Left hindlimb (tissue), 1 donor: ENCODE measurements at regions not wholly inside any gene's neighbourhood (a gene's known extent, or its start where the extent isn't known, plus 50 kb on each side); places are given as distances from the start of the nearest gene placed in this dataset.

Experiments used
- DNase-seq: peaks from one replicate; pipeline ENCODE4 v3.0.0-alpha.2; 2018

GRCh38 chr15:70504299-70504951, 258.9 kb downstream of the UACA start:
- DNase-seq: no peak

GRCh38 chr15:70503798-70504298, 259.5 kb downstream of the UACA start:
- DNase-seq: no peak

GRCh38 chr15:70503073-70503745, 260.1 kb downstream of the UACA start:
- no peak for DNase-seq

DNA sequence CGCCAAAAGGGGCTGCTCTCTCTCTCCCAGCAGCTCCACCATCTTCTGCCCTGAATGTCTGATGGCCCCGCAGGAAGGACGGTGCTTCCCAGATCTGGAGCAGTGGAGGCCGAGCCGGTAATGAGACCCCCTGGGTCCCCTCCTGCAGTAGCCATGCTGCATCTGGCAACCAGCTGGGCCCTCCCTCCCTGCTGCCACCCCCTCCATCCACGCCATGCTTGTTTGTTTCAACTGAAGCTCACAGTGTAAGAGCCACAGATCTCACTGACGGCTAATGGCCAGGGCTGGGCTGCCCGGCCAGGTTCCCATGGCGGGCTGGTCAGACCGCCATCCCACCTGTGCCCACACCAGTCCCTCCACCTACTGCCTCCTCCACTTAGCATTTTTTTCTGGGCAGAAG, 260.8 kb downstream of the UACA start:
- DNase-seq: no peak

- DNase-seq: no peak
These were observed 261.5 kb downstream of the UACA start for GRCh38 chr15:70501849-70502248.

DNA sequence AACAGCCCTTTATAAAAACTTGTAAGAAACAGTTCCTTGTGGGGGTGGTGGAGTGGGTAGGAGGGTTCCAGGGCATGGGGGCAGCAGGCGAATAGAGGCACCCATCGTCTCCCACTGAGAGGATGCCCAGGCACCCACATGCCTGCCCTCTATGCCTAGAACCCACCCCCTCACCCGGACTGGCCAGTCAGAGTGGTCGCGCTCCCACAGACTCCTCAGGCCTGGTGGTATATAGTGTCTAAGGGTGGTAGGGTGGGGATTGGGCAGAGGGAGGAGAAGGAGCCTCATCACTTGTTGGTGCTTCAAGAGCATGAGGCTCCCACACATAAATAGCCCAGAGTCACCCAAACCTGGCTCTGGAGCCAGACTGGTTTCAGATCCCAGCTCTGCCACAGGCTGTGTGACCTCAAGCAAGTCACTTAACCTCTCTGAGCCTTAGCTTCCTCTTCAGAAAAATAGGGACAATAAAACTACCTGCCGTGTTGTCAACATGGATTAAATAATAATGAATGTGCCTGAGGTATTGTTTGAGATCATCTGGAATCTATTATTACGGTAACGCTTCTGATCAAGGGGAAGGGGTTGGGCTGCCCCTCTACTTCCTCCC, 262.1 kb downstream of the UACA start:
- DNase-seq: no peak

GRCh38 chr15:70499791-70500190, 263.6 kb downstream of the UACA start:
- no peak for DNase-seq

DNA sequence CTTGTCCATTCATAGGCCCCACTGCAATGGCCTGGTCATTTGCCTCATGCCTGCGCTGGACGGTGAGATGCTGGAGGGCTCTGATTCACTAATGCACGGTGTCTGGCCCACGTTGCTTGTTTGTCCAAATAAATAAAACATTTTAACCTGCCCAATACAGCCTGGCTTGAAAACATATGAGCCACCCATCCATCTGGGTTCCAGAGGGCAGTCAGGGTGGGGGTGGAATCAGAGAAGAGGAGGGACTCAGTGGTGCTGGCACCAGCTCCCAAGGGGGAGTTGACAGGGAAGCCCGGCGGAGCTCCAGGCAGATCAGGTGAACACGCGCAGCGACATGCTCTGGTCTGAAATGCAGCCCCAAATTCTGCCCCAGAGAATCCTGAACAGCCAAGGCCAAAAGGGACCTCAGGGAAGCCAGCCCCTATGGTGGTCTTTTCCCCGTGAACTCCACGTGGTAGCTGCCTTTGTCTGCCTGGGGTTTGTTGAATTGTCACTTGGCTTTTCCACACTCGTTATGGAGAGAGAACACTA, 265.2 kb downstream of the UACA start:
- DNase-seq: no peak

GRCh38 chr15:70497661-70498060, 265.7 kb downstream of the UACA start:
- DNase-seq: no peak

GRCh38 chr15:70495991-70496599, 267.3 kb downstream of the UACA start:
- peak; percentile 70 for DNase-seq

- DNase-seq: no peak
These were observed 268.3 kb downstream of the UACA start for GRCh38 chr15:70494852-70495571.

- DNase-seq: no peak
These were observed 268.9 kb downstream of the UACA start for GRCh38 chr15:70494517-70494851.

GRCh38 chr15:70493787-70494516, 269.4 kb downstream of the UACA start:
- DNase-seq: no peak

DNA sequence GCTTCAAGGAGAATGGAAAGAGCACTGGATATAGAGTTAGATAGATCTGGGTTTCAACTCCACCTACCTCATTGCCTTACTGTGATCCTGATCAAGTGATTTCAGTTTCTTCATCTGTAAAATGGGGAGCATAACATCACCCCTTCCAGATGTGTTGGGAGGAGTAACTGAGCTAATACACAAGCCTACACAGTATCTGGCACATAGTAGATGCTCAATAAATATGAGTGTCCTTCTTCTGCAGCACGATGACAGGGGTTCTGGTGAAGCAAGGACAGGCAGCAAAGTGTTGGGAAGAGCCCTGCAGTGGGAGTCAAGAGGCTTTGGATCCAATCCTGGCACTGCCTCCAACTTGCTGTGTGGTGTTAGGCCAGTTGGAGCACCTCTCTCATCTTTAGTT, 270.0 kb downstream of the UACA start:
- DNase-seq: no peak

DNA sequence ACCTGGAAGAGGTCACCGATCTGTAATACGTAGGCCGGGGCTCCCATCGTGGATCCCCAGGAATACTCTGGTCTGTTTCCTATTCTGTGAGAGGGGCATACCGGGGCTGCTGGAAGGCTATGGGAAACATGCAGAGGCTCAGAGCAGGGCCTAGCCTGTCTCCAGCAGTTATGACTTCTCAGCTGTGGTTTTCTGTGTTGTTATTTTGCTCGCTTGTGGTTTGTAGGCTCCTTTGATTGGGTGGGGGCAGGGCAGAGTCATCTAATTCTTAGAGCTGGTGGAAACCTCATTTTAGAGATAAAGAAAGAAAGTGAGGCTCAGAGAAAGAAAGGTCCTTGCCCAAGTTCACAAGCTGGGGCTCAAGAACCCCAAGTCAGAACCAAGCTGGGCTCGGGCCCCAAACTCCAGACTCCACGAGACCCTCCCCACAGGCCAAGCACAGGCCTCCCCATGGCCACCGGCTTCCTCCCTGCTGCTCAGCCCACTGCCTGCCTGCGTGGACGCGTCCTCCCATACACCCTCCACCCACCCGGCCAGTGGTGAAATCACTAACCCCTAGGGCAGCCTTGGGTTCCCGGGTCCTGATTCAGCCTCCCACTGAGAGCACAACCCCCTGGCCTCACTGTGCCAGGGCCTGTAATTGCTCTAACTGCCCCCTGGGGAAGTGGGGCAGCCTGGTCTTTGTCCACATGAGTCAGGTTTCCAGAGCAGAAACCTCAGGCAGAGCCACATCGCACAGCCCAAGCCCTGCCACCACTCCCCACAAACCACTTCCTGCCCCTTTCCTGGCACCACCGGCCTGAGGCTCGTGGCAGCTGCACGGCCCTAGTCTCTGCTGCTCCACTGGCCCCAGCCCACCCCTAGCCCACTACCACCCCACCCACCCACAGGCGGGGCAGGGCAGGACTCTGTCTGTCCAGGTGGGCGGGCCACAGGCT, 270.8 kb downstream of the UACA start:
- peak; percentile 85 for DNase-seq

- DNase-seq: no peak
These were observed 271.7 kb downstream of the UACA start for GRCh38 chr15:70491641-70492040.

DNA sequence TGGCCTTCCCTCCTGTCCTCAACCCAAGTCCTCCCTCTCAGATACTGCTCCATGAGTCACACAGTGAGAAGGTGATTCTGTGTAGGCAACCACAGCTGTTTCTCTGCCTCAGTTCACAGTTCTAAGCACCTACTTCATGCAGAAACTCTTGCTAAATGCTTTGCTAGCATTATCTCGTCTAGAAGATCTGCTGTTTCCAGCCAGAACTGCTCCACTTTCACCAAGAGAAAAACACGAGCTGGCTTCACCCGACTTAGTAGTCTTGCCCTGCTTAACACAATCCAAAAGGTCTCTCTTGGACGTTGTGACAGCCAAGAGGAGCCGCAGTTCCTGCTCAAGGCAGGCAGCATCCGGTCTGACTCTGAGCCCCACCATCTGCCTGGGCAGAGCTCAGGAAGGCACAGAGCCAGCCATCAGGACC, 272.1 kb downstream of the UACA start:
- DNase-seq: no peak

DNA sequence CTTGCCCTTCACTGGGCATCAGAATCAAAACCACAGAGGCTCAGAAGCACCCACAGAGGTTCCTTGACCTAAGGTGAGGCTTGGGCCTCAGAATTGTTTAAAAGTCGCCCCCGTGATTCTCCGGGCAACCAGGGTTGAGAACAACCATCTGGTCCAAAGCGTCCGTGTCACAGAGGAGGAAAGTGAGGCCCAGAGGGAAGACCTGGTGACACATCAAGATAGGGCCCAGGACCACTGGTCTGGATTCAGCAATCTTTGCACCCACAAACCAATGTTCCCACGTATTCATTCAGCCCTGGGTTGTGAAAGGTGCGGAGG, 272.6 kb downstream of the UACA start:
- no peak for DNase-seq

GRCh38 chr15:70490148-70490837, 273.1 kb downstream of the UACA start:
- no peak for DNase-seq
